Astrocyte of the cerebellum (primary cell): ENCODE measurements at regions not wholly inside any gene's neighbourhood (a gene's known extent, or its start where the extent isn't known, plus 50 kb on each side); places are given as distances from the start of the nearest gene placed in this dataset.

Experiments
- DNase-seq: peaks from one replicate; pipeline ENCODE4 v3.0.0-alpha.2; 2011; ENCODE audit warnings: low read depth
- H3K4me3 ChIP-seq: 2 replicates; pipeline ENCODE4 v1.5.1; 2011; ENCODE audit warnings: mild to moderate bottlenecking, low read depth, low read length, moderate library complexity
- in situ Hi-C: cut with HindIII; loops from 2 replicates; pipeline ENCODE4 v1.10.0; 2017; ENCODE audit warnings: low sequenced_read_pairs
- TF ChIP-seq, protein P1 (sequence below): IDR thresholded peaks from 2 replicates; pipeline ENCODE4 v1.5.1; 2012; ENCODE audit warnings: low read length, low read depth, moderate library complexity, mild to moderate bottlenecking; ENCODE audit errors: missing control alignments

DNA sequence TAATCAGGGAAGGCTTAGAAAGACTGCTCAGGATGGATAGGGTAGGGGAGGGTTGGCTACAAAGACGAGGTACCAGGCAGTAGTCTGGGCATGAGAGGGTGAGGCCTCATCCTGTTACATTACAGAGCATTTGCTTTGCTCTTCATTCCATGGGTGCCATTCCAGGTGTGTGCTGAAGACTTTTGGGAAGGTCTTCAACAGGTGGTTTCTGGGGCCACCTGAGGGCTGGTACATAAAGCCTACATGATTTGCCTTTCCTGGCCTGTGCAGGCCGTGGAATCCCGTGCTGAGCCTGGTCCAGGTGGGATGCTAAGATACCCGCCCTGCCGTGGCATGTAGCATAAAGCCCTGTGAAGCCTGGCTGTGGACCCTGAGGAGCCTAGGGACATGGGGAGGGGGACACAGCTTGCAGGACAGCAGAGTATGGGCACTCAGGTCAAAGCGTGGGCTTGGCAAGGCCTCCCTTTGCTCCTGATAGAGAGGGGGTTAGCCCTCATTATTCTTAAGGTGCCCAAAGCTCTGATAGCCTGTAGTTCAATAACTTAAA lies 55.6 kb upstream of the ZNF536 start:
- in situ Hi-C loops = no loop called here
- no peak overlapping the region for H3K4me3 ChIP-seq
- TF ChIP-seq, protein P1, sequence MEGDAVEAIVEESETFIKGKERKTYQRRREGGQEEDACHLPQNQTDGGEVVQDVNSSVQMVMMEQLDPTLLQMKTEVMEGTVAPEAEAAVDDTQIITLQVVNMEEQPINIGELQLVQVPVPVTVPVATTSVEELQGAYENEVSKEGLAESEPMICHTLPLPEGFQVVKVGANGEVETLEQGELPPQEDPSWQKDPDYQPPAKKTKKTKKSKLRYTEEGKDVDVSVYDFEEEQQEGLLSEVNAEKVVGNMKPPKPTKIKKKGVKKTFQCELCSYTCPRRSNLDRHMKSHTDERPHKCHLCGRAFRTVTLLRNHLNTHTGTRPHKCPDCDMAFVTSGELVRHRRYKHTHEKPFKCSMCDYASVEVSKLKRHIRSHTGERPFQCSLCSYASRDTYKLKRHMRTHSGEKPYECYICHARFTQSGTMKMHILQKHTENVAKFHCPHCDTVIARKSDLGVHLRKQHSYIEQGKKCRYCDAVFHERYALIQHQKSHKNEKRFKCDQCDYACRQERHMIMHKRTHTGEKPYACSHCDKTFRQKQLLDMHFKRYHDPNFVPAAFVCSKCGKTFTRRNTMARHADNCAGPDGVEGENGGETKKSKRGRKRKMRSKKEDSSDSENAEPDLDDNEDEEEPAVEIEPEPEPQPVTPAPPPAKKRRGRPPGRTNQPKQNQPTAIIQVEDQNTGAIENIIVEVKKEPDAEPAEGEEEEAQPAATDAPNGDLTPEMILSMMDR = no peak
- DNase-seq = no peak

DNA sequence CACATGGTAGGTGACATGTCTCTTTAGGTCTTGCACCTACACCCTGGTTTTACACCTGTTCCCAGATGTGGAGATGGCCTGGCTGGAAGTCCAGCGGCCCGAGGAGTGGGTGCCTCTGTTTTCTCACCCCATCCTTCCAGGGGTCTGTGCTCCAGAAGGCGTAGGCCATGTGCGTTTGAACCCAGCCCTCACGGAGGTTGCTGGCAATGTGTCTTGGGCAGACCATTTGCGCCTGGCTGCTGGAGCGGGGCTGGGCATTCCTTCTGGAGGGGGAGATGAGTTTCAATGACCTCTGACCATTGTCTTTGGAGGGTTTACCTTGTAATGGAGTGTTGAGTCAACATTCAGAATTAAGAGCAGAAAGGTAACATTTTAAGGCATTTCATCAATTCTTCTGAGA lies 54.8 kb upstream of the ZNF536 start:
- in situ Hi-C loops = no loop called here

DNA sequence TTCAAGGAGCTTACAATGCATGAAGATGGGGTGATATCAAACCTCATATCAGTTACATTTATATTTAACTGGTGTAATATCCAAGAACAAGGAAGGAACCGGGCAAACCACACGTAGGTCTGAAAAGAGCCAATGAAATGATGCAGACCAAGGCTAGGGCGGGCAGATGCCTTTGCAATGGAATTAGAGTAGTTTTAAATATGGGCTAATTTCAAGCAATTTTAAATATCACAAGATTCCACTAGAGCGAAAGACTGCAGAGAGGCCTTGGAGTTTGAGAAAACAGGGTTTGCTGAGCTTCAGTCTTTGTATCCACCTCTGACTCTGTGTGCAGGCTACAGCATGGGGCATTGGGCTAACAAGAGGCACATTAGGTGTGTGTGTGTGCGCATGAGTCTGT lies 53.9 kb upstream of the ZNF536 start:
- TF ChIP-seq, protein P1 = no peak
- in situ Hi-C loops = no loop called here
- no peak for DNase-seq
- H3K4me3 ChIP-seq = no peak overlapping the region

More for the DNA sequence above, 54.8 kb upstream of the ZNF536 start:
- DNase-seq = no peak
- H3K4me3 ChIP-seq = no peak overlapping the region
- TF ChIP-seq, protein P1 = no peak

DNA sequence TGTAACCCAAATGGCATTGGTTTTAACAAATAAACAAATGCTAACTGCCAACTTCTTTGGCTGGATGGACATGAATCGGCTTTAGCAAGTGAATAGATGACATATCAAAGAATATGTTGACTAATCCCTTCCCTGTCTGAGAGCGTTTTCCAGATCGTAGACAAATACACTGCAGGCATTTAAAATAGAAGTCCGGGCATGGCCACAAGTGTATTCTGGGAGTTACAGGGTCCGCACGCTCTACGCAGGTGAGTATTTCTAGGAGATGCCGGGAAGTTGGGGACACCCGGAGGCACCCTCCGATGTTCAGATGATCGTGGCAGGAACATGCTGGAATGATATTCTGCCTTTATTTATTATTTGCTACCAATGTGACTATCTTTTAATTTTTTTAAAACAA lies 53.2 kb upstream of the ZNF536 start:
- in situ Hi-C loops = no loop called here
- no peak for DNase-seq
- TF ChIP-seq, protein P1 = no peak
- no peak overlapping the region for H3K4me3 ChIP-seq

DNA sequence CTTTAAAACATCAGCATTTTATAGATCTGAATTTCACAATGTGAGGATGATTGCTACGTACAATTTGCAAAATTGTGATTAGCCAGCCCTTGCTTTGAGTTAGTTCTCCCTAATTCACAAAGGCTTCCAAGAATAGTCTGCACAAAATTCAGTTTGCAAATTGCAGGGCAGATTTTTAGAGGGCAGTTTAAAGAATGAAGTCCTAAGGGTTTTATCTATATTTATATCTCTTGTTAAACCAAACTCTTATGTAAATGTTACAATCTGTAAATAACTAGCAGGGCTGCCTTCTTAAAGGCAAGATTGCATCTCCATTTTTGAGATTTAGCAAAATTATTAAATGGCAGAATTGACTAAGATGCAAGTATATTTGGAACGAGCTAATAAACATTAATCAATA lies 52.8 kb upstream of the ZNF536 start:
- TF ChIP-seq, protein P1 = no peak
- no peak for DNase-seq
- no peak overlapping the region for H3K4me3 ChIP-seq
- in situ Hi-C loops = no loop called here

- TF ChIP-seq, protein P1 = no peak
- no peak for DNase-seq
- in situ Hi-C loops = no loop called here
- H3K4me3 ChIP-seq = no peak overlapping the region
Measured at GRCh38 chr19:30319876-30320275, 52.3 kb upstream of the ZNF536 start.

GRCh38 chr19:30320466-30320865 lies 51.7 kb upstream of the ZNF536 start:
- H3K4me3 ChIP-seq = no peak overlapping the region
- TF ChIP-seq, protein P1 = no peak
- in situ Hi-C loops = no loop called here
- no peak for DNase-seq
